HL-60 (cell line): ENCODE measurements at regions not wholly inside any gene's neighbourhood (a gene's known extent, or its start where the extent isn't known, plus 50 kb on each side); places are given as distances from the start of the nearest gene placed in this dataset.

Source experiments
- POLR2AphosphoS5 ChIP-seq: IDR thresholded peaks from 2 replicates; pipeline ENCODE4 v1.6.1; 2012; ENCODE audit warnings: low read depth
- SPI1 ChIP-seq: IDR thresholded peaks from 2 replicates; pipeline ENCODE4 v1.6.1; 2012; ENCODE audit warnings: low read depth, mild to moderate bottlenecking, borderline replicate concordance
- TF ChIP-seq, protein P1 (sequence below): IDR thresholded peaks from one replicate; pipeline ENCODE4 v1.5.1; 2011; ENCODE audit warnings: low read length, control low read depth, inconsistent platforms; ENCODE audit not compliant: insufficient read depth

- TF ChIP-seq, protein P1, sequence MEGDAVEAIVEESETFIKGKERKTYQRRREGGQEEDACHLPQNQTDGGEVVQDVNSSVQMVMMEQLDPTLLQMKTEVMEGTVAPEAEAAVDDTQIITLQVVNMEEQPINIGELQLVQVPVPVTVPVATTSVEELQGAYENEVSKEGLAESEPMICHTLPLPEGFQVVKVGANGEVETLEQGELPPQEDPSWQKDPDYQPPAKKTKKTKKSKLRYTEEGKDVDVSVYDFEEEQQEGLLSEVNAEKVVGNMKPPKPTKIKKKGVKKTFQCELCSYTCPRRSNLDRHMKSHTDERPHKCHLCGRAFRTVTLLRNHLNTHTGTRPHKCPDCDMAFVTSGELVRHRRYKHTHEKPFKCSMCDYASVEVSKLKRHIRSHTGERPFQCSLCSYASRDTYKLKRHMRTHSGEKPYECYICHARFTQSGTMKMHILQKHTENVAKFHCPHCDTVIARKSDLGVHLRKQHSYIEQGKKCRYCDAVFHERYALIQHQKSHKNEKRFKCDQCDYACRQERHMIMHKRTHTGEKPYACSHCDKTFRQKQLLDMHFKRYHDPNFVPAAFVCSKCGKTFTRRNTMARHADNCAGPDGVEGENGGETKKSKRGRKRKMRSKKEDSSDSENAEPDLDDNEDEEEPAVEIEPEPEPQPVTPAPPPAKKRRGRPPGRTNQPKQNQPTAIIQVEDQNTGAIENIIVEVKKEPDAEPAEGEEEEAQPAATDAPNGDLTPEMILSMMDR, result no peak
- no peak for TF ChIP-seq SPI1
- TF ChIP-seq POLR2AphosphoS5, result no peak
Measured at GRCh38 chr4:22997358-22998224, 304.9 kb downstream of the GBA3 start.
